ENCODE measurements at regions not wholly inside any gene's neighbourhood (a gene's known extent, or its start where the extent isn't known, plus 50 kb on each side); places are given as distances from the start of the nearest gene placed in this dataset.

GRCh38 chr21:35136586-35137219, 87.6 kb upstream of the RUNX1 start:
- no peak for FAIRE-seq
- POLR2A ChIA-PET = no interaction called here
- TF ChIP-seq FOSL2 (IDR thresholded peaks at IDR 0.05) (no peak), FOSL2 (CRISPR knock-in tag; IDR thresholded peaks at IDR 0.05) (no peak), CEBPB (IDR thresholded peaks at IDR 0.05) (no peak), TP53 (CRISPR knock-in tag; IDR thresholded peaks at IDR 0.05) (no peak), BHLHE40 (IDR thresholded peaks at IDR 0.05; ENCODE audit: low read depth, low read length) (no peak), JUNB (IDR thresholded peaks at IDR 0.05) (no peak), RARB (CRISPR knock-in tag; IDR thresholded peaks at IDR 0.05) (no peak), MAZ (IDR thresholded peaks at IDR 0.05; ENCODE audit: borderline replicate concordance, low read depth, low read length) (no peak), MAX (IDR thresholded peaks at IDR 0.05) (no peak), POLR2A (IDR thresholded peaks at IDR 0.05; ENCODE audit: low read length) (no peak), FOSB (CRISPR knock-in tag; IDR thresholded peaks at IDR 0.05) (no peak), HDAC2 (IDR thresholded peaks at IDR 0.05) (no peak), RAD21 (conservative IDR thresholded peaks at IDR 0.05 in 1 of 2, IDR thresholded peaks at IDR 0.05 in 1 of 2) (no peak)
- TF ChIP-seq, protein P1, sequence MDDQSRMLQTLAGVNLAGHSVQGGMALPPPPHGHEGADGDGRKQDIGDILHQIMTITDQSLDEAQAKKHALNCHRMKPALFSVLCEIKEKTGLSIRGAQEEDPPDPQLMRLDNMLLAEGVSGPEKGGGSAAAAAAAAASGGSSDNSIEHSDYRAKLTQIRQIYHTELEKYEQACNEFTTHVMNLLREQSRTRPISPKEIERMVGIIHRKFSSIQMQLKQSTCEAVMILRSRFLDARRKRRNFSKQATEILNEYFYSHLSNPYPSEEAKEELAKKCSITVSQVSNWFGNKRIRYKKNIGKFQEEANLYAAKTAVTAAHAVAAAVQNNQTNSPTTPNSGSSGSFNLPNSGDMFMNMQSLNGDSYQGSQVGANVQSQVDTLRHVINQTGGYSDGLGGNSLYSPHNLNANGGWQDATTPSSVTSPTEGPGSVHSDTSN (IDR thresholded peaks at IDR 0.05) = no peak
- Histone ChIP-seq H3K4me3 (no peak overlapping the region), H3K4me1 (peaks cover 14% of the 10 kb centered on the region), H3K4me2 (peak overlapping the region; percentile 22), H3K27ac (peak overlapping the region; percentile 42 to 81), H3K9me3 (no peaks in the 10 kb centered on the region)
- CTCF ChIA-PET = interaction anchor here (1.1 kb wide), 1 partner anchor 17 kb away, joined by 3 read pairs; no protein-coding TSS in a partner anchor
- 18% methylated on average over 1 of the region's 1 CpG for WGBS (ENCODE audit: missing lambda C conversion rate)
- DNase-seq (ENCODE audit: low read depth in 1 of 2, low spot score in 1 of 2) = peak; percentile 18 to 65
- ATAC-seq = peak; percentile 50 to 70; a peak in 4 of 6 replicates

- WGBS (ENCODE audit: missing lambda C conversion rate) = 91% methylated on average over 3 of the region's 3 CpGs
- Histone ChIP-seq H3K4me3 (no peak overlapping the region), H3K4me2 (peak overlapping the region; percentile 22; the same call in 2 of the 3 replicates), H3K27ac (peak overlapping the region; percentile 42 to 81; a peak in 4 of 6 replicates), H3K9me3 (no peaks in the 10 kb centered on the region), H3K4me1 (peaks cover 14% of the 10 kb centered on the region)
- no peak for FAIRE-seq
- CTCF ChIA-PET = interaction anchor here (1.1 kb wide), 1 partner anchor 16 kb away, joined by 3 read pairs; no protein-coding TSS in a partner anchor
- no peak for TF ChIP-seq HOXA7 (CRISPR knock-in tag; IDR thresholded peaks at IDR 0.05)
- TF ChIP-seq RCOR1 (IDR thresholded peaks at IDR 0.05; ENCODE audit: low read depth, low read length) = no peak
- TF ChIP-seq ZNF302 (CRISPR knock-in tag; IDR thresholded peaks at IDR 0.05) = no peak
- no peak for TF ChIP-seq MAZ (IDR thresholded peaks at IDR 0.05; ENCODE audit: borderline replicate concordance, low read depth, low read length)
- no peak for TF ChIP-seq ESRRA (IDR thresholded peaks at IDR 0.05; ENCODE audit: borderline replicate concordance, low read length)
- no peak for TF ChIP-seq TP53 (CRISPR knock-in tag; IDR thresholded peaks at IDR 0.05)
- no peak for TF ChIP-seq EHMT2 (IDR thresholded peaks at IDR 0.05; ENCODE audit: low read depth)
- TF ChIP-seq, protein P2, sequence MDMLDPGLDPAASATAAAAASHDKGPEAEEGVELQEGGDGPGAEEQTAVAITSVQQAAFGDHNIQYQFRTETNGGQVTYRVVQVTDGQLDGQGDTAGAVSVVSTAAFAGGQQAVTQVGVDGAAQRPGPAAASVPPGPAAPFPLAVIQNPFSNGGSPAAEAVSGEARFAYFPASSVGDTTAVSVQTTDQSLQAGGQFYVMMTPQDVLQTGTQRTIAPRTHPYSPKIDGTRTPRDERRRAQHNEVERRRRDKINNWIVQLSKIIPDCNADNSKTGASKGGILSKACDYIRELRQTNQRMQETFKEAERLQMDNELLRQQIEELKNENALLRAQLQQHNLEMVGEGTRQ (IDR thresholded peaks at IDR 0.05) = no peak
- no peak for TF ChIP-seq SMC3 (IDR thresholded peaks at IDR 0.05)
- TF ChIP-seq HOXB13 (CRISPR knock-in tag; IDR thresholded peaks at IDR 0.05; ENCODE audit: low read depth) = no peak
- TF ChIP-seq POLR2A (IDR thresholded peaks at IDR 0.05; ENCODE audit: low read length) = no peak
- no peak for TF ChIP-seq BHLHE40 (IDR thresholded peaks at IDR 0.05; ENCODE audit: low read depth, low read length)
- no peak for TF ChIP-seq EP300 (IDR thresholded peaks at IDR 0.05)
- TF ChIP-seq PHF8 (IDR thresholded peaks at IDR 0.05; ENCODE audit: borderline replicate concordance, low read depth) = no peak
- TF ChIP-seq CEBPB (IDR thresholded peaks at IDR 0.05) = no peak
- no peak for TF ChIP-seq CHD4 (IDR thresholded peaks at IDR 0.05; ENCODE audit: borderline replicate concordance)
- TF ChIP-seq CTCF (IDR thresholded peaks at IDR 0.05) = no peak
- no peak for TF ChIP-seq MAX (IDR thresholded peaks at IDR 0.05)
- no peak for ATAC-seq
- POLR2A ChIA-PET = no interaction called here
- no peak for DNase-seq (ENCODE audit: low read depth in 1 of 2, low spot score in 1 of 2)
These were observed 87.0 kb upstream of the RUNX1 start for GRCh38 chr21:35136106-35136505.

Data from A549 (cell line).